ENCODE measurements at regions not wholly inside any gene's neighbourhood (a gene's known extent, or its start where the extent isn't known, plus 50 kb on each side); places are given as distances from the start of the nearest gene placed in this dataset.

DNA sequence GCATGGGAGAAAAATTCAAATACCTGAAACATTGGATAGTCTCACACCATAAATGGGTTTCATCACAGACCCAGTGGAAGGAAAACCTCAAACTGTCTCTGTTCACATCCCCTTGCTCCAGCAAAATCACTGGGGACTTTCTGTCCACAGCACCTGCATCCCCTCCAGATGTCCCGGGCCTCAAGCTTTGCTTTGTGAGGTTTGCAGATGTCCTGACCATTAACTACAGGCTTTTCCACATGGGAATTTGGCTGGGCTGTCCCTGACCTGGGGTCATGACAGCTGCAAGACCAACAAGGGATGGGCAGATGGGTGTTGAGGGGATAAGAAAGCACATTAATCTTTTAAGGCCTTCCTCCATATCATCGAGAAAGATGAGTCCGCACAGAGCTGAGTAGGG, 427.9 kb downstream of the TXNL1 start:
- no peaks in the 10 kb centered on the region for H3K4me1 ChIP-seq
- intact Hi-C loops (cut with DNase I) = no loop called here
- no peak overlapping the region for H3K4me3 ChIP-seq
- H3K27ac ChIP-seq = no peak overlapping the region
- H3K36me3 ChIP-seq = no peaks in the 10 kb centered on the region
- H3K27me3 ChIP-seq = no peaks in the 10 kb centered on the region
- TF ChIP-seq POLR2A (IDR thresholded peaks at IDR 0.05) (no peak), CTCF (IDR thresholded peaks at IDR 0.05) (no peak)
- DNase-seq = no peak
- WGBS, 2 donors = 80 to 83% methylated on average over 2 to 3 of the region's 3 CpGs
- no peaks in the 10 kb centered on the region for H3K9me3 ChIP-seq

DNA sequence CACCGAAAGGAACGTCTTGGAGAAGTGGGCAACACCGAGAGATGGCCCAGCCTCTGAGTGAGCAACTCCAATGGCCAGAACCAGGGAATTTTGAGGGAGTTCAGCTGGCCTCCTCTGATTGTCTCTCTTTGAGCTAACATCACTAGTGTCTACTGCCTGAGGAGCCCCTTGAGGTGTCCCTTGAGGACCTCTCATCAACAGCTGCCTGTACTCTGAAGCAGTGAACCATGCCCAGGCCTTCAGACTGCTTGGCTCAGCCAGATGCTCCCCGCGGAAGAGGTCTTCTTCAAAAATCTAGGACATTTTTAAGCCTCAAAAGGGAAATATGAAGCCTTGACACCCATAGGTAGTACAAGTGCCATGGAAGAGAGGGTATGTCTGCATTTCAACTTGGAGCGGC, 430.4 kb downstream of the TXNL1 start:
- H3K36me3 ChIP-seq = no peaks in the 10 kb centered on the region
- TF ChIP-seq POLR2A (IDR thresholded peaks at IDR 0.05) (no peak), CTCF (IDR thresholded peaks at IDR 0.05) (no peak)
- no peak for DNase-seq
- WGBS, 2 donors = 90 to 93% methylated on average over 6 of the region's 6 CpGs
- H3K4me3 ChIP-seq = no peak overlapping the region
- no peak overlapping the region for H3K27ac ChIP-seq
- intact Hi-C loops (cut with DNase I) = no loop called here
- H3K27me3 ChIP-seq = no peaks in the 10 kb centered on the region
- no peaks in the 10 kb centered on the region for H3K4me1 ChIP-seq
- peaks cover 0 to 5% (median 0%) of the 10 kb centered on the region in 3 donors for H3K9me3 ChIP-seq

DNA sequence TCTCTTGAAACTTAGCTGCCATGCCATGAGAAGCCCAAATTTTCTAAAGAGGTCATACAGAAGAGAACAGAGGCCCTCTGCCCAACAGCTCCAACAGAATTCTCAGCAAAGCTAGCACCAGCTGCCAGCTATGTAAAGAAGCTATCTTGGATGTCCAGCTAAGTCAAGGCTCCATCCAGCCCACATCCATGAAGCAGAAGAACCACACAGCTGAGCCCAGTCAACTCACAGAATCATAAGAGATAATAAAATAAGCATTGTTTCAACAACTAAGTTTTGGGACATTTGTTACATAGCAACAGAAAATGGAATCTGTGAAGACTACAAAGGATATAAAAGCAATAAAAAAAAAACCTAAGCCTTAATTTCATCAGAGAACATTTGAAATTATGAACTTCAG, 434.3 kb downstream of the TXNL1 start:
- Histone ChIP-seq H3K9me3 (peaks cover 0 to 5% (median 0%) of the 10 kb centered on the region in 3 donors), H3K27me3 (no peaks in the 10 kb centered on the region), H3K4me1 (peaks cover 0 to 19% (median 8%) of the 10 kb centered on the region in 3 donors), H3K27ac (no peak overlapping the region), H3K4me3 (no peak overlapping the region), H3K36me3 (no peaks in the 10 kb centered on the region)
- TF ChIP-seq CTCF (IDR thresholded peaks at IDR 0.05) = no peak
- no peak for TF ChIP-seq POLR2A (IDR thresholded peaks at IDR 0.05)
- DNase-seq = no peak
- intact Hi-C loops (cut with DNase I) = no loop called here

GRCh38 chr18:56202678-56203077, 435.7 kb downstream of the TXNL1 start:
- H3K36me3 ChIP-seq = no peaks in the 10 kb centered on the region
- H3K27ac ChIP-seq = no peak overlapping the region
- H3K27me3 ChIP-seq = no peaks in the 10 kb centered on the region
- 58 to 73% methylated on average over 3 of the region's 3 CpGs for WGBS, 2 donors
- H3K4me3 ChIP-seq = no peak overlapping the region
- H3K9me3 ChIP-seq = peaks cover 0 to 5% (median 0%) of the 10 kb centered on the region in 3 donors
- intact Hi-C loops (cut with DNase I) = no loop called here
- peaks cover 0 to 19% (median 8%) of the 10 kb centered on the region in 3 donors for H3K4me1 ChIP-seq
- TF ChIP-seq CTCF (IDR thresholded peaks at IDR 0.05) = no peak
- no peak for TF ChIP-seq POLR2A (IDR thresholded peaks at IDR 0.05)
- DNase-seq = no peak

GRCh38 chr18:56200381-56200911, 437.9 kb downstream of the TXNL1 start:
- intact Hi-C loops (cut with DNase I) = no loop called here
- Histone ChIP-seq H3K27ac (peak overlapping the region in 3 of 4 donors; percentile 34 to 59 (median 39)), H3K4me3 (no peak overlapping the region), H3K27me3 (no peaks in the 10 kb centered on the region), H3K9me3 (peaks cover 0 to 5% (median 0%) of the 10 kb centered on the region in 3 donors), H3K4me1 (peaks cover 0 to 19% (median 8%) of the 10 kb centered on the region in 3 donors), H3K36me3 (no peaks in the 10 kb centered on the region)
- TF ChIP-seq POLR2A (IDR thresholded peaks at IDR 0.05) (no peak), CTCF (IDR thresholded peaks at IDR 0.05) (no peak)
- DNase-seq = no peak
- WGBS, 2 donors = 68 to 74% methylated on average over 1 of the region's 1 CpG
